ENCODE measurements at regions not wholly inside any gene's neighbourhood (a gene's known extent, or its start where the extent isn't known, plus 50 kb on each side); places are given as distances from the start of the nearest gene placed in this dataset.

DNA sequence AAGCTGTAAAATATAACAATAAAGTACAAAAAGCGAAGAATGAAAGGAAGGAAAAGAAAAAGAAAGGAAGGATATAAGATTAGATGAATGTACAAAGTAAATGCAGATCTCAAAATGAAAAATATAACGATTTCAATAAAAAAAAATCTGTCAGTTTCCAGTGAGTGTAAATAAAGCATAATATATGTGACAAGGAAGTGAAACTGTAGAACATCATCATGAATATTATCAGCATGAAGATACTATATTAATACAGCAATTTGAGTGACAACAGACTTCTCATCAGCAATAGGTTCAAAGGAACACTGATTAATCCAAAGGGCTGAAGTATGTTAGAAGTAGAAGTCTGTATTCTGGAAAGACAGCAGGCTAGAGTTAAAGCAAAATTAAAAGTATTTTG, 659.5 kb upstream of the MBL2 start:
- no peak for TF ChIP-seq POLR2A (IDR thresholded peaks at IDR 0.05)
- TF ChIP-seq, protein P1, sequence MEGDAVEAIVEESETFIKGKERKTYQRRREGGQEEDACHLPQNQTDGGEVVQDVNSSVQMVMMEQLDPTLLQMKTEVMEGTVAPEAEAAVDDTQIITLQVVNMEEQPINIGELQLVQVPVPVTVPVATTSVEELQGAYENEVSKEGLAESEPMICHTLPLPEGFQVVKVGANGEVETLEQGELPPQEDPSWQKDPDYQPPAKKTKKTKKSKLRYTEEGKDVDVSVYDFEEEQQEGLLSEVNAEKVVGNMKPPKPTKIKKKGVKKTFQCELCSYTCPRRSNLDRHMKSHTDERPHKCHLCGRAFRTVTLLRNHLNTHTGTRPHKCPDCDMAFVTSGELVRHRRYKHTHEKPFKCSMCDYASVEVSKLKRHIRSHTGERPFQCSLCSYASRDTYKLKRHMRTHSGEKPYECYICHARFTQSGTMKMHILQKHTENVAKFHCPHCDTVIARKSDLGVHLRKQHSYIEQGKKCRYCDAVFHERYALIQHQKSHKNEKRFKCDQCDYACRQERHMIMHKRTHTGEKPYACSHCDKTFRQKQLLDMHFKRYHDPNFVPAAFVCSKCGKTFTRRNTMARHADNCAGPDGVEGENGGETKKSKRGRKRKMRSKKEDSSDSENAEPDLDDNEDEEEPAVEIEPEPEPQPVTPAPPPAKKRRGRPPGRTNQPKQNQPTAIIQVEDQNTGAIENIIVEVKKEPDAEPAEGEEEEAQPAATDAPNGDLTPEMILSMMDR (IDR thresholded peaks at IDR 0.05), result no peak
